Ascending aorta (tissue), 2 donors: ENCODE measurements at regions not wholly inside any gene's neighbourhood (a gene's known extent, or its start where the extent isn't known, plus 50 kb on each side); places are given as distances from the start of the nearest gene placed in this dataset.

Experiments used
- DNase-seq, 2 donors: peaks; one replicate each; pipeline ENCODE4 v3.0.0-alpha.2; 2019; ENCODE audit warnings: low spot score in 2 of 2
- H3K27ac ChIP-seq, 2 donors: fragments of 200-600 bp; sonication (generic); one replicate each; pipeline ENCODE4 v1.5.1; 2016 to 2017; ENCODE audit warnings: mild to moderate bottlenecking in 1 of 2
- H3K27me3 ChIP-seq: fragments of 200-600 bp; sonication (generic); one replicate; pipeline ENCODE4 v1.5.1; 2017
- H3K36me3 ChIP-seq, 2 donors: fragments of 200-600 bp; sonication (generic); one replicate each; pipeline ENCODE4 v1.5.1; 2016
- H3K4me1 ChIP-seq, 2 donors: fragments of 200-600 bp; sonication (generic); one replicate each; pipeline ENCODE4 v1.5.1; 2016 to 2017; ENCODE audit warnings: mild to moderate bottlenecking in 1 of 2
- H3K4me3 ChIP-seq, 2 donors: fragments of 200-600 bp; sonication (generic); one replicate each; pipeline ENCODE4 v1.5.1; 2016 to 2017; ENCODE audit warnings: mild to moderate bottlenecking in 1 of 2
- H3K9me3 ChIP-seq, 2 donors: fragments of 200-600 bp; sonication (generic); one replicate each; pipeline ENCODE4 v1.5.1; 2016
- intact Hi-C: fragments of 100-400 bp; cut with DNase I; formaldehyde crosslinking; loops from one replicate; pipeline ENCODE4 v1.15.1; 2023
- TF ChIP-seq, protein P1 (sequence below), 3 experiments: fragments of 200-600 bp in 2 of 3; fragments of 450-650 bp in 1 of 3; sonication (generic) in 2 of 3; IDR thresholded peaks; one replicate each; pipeline ENCODE4 v1.5.1; 2016 to 2019; ENCODE audit warnings: antibody characterized with exemption in 3 of 3, mild to moderate bottlenecking in 1 of 3, moderate library complexity in 1 of 3

DNA sequence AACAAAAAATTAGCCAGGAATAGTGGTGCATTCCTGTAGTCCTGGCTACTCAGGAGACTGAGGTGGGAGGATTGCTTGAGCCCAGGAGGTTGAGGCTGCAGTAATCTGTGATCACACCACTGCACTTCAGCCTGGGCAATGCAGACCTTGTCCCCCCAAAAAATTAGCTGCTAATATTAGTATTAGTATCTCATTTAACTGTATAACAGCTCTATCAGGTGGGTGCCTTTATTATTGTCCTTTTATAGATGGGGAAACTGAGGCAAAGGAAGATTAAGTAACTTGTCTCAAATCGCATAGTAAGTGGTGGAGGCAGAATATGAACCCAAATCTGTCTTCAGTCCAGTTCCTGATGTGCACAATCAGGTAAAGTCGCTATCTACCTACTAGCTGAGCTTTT lies 142.3 kb upstream of the CRY1 start:
- no peak for DNase-seq
- H3K4me1 ChIP-seq, result no peaks in the 10 kb centered on the region
- no peak overlapping the region for H3K27ac ChIP-seq
- intact Hi-C loops, result no loop called here
- H3K36me3 ChIP-seq, result no peaks in the 10 kb centered on the region
- H3K4me3 ChIP-seq, result no peak overlapping the region
- H3K9me3 ChIP-seq, result no peaks in the 10 kb centered on the region
- TF ChIP-seq, protein P1, sequence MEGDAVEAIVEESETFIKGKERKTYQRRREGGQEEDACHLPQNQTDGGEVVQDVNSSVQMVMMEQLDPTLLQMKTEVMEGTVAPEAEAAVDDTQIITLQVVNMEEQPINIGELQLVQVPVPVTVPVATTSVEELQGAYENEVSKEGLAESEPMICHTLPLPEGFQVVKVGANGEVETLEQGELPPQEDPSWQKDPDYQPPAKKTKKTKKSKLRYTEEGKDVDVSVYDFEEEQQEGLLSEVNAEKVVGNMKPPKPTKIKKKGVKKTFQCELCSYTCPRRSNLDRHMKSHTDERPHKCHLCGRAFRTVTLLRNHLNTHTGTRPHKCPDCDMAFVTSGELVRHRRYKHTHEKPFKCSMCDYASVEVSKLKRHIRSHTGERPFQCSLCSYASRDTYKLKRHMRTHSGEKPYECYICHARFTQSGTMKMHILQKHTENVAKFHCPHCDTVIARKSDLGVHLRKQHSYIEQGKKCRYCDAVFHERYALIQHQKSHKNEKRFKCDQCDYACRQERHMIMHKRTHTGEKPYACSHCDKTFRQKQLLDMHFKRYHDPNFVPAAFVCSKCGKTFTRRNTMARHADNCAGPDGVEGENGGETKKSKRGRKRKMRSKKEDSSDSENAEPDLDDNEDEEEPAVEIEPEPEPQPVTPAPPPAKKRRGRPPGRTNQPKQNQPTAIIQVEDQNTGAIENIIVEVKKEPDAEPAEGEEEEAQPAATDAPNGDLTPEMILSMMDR (IDR thresholded peaks at IDR 0.05), result no peak
- H3K27me3 ChIP-seq, result no peaks in the 10 kb centered on the region

DNA sequence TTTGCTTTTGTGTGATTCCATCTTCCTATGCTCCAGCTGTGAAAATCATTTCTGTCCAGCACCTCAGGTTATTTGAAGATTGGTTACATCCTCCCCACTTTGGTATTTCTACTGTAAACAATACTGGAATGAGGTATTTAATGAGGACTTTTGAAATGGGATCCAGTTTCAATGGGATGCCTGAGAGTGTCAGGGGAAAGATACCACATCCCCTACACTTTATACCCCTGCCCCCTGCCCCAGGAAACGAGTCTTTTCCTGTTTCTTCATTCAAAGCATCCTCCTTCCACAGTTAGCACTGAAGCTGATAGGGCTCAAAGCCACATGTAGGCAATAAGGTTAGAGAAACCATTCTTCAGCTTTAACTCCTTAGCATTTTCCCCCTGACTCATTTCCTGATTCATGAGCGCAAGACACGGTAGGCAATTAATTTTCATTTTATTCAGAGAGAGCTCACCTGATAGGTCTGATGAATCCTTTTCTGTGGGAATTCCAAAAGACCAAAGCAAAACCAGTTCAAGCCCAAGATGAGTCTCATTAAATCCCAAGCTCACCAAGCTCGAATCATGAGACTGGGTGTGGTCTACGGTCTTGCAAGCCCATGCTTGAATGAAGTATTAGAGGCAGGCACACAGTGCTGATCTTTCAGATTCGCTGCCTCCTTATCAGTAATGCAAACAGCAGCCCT lies 143.6 kb upstream of the CRY1 start:
- H3K27ac ChIP-seq, result no peak overlapping the region
- intact Hi-C loops, result no loop called here
- H3K27me3 ChIP-seq, result no peaks in the 10 kb centered on the region
- H3K9me3 ChIP-seq, result no peaks in the 10 kb centered on the region
- H3K4me1 ChIP-seq, result no peaks in the 10 kb centered on the region
- DNase-seq, result no peak
- TF ChIP-seq, protein P1 (IDR thresholded peaks at IDR 0.05), result no peak
- H3K36me3 ChIP-seq, result no peaks in the 10 kb centered on the region
- H3K4me3 ChIP-seq, result no peak overlapping the region

DNA sequence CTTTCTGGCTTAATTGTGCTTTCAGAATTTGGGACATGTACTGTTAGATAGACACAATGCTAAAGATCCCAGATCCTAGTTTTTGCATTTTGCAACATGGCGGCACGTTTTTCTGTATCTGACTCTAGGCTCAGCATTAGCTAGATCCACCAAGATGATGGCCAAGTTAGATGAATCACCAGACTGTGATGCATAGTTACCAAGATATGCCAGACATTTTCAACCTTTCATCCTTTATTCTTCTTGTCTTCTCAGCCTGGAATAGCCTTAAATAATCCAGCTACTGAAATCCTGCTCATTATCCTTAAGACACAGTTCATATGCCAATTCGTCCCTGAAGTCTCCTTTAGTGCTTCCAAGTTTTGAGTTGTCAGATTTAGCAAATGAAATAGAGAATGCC lies 144.9 kb upstream of the CRY1 start:
- intact Hi-C loops, result no loop called here
- H3K4me1 ChIP-seq, result no peaks in the 10 kb centered on the region
- no peak for DNase-seq
- no peaks in the 10 kb centered on the region for H3K9me3 ChIP-seq
- no peaks in the 10 kb centered on the region for H3K27me3 ChIP-seq
- no peaks in the 10 kb centered on the region for H3K36me3 ChIP-seq
- no peak overlapping the region for H3K27ac ChIP-seq
- H3K4me3 ChIP-seq, result no peak overlapping the region
- TF ChIP-seq, protein P1 (IDR thresholded peaks at IDR 0.05), result no peak

DNA sequence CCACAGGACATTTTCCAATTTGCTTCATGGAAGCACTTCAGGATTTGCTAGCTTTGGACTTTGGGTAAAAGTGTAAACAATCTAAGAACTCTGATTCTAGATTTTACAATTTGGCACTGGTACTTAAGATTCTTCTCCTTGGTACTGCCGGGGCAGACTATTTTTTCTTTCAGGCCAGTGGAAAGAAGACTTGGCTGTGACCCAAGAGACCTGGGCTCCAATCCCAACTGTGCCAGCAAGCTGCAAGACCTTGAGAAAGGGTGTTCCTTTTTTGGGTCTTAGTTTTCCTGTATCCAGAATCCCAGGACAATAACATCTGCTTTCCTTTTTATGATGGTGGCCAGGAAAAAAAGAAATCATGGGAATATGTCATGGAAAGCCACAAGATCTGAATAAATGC lies 148.1 kb upstream of the CRY1 start:
- H3K4me3 ChIP-seq, result no peak overlapping the region
- H3K36me3 ChIP-seq, result no peaks in the 10 kb centered on the region
- H3K9me3 ChIP-seq, result no peaks in the 10 kb centered on the region
- no peaks in the 10 kb centered on the region for H3K27me3 ChIP-seq
- H3K27ac ChIP-seq, result no peak overlapping the region
- TF ChIP-seq, protein P1 (IDR thresholded peaks at IDR 0.05), result no peak
- DNase-seq, result no peak
- intact Hi-C loops, result no loop called here
- no peaks in the 10 kb centered on the region for H3K4me1 ChIP-seq

DNA sequence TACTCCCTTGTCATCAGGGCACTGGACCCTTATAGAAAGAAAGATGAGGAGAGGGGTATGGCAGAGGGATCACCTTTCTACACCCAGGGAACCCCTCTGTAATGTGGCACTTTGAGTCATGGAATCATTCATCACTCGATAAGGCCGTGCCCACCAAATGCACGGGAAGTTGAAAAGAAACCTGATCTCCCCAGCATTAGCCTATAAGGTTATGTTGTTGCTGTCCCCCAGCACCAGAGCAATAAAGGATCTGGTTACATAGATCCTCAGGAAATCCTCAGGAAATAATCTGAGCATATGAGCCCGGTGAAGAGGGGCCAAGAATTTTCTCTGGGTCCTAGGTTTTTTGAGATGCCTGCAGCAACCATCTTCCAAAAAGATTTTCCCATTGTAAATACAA lies 148.8 kb upstream of the CRY1 start:
- Histone ChIP-seq H3K36me3 (no peaks in the 10 kb centered on the region), H3K27ac (no peak overlapping the region), H3K4me1 (no peaks in the 10 kb centered on the region), H3K9me3 (no peaks in the 10 kb centered on the region), H3K4me3 (no peak overlapping the region), H3K27me3 (no peaks in the 10 kb centered on the region)
- intact Hi-C loops, result no loop called here
- DNase-seq, result no peak
- TF ChIP-seq, protein P1 (IDR thresholded peaks at IDR 0.05), result no peak

DNA sequence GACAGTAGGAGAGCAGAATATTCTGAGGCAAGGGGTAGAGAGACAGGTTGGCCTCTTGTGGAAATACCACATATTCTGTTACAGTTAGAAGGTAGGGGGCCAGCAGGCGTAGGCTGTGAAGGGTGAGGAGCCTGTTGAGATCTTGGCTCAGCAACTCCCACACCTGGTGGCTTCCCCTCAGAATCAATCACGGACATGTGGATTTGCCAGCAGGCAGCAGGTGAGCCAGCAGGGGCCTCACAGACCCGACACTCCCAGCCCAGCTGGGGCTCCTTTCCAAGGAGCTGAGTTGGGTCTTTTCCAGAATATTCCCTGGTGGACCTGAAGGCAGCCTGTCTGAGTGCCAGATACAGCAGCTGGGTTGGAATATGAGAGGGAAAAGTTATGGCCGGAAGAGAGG lies 150.0 kb upstream of the CRY1 start:
- H3K36me3 ChIP-seq, result no peaks in the 10 kb centered on the region
- no peak overlapping the region for H3K4me3 ChIP-seq
- no peaks in the 10 kb centered on the region for H3K4me1 ChIP-seq
- H3K27ac ChIP-seq, result no peak overlapping the region
- intact Hi-C loops, result no loop called here
- no peaks in the 10 kb centered on the region for H3K9me3 ChIP-seq
- TF ChIP-seq, protein P1 (IDR thresholded peaks at IDR 0.05), result no peak
- DNase-seq, result no peak
- H3K27me3 ChIP-seq, result no peaks in the 10 kb centered on the region
